COLO829 (cell line): ENCODE measurements at regions not wholly inside any gene's neighbourhood (a gene's known extent, or its start where the extent isn't known, plus 50 kb on each side); places are given as distances from the start of the nearest gene placed in this dataset.
A peak's percentile ranks its signal among the peaks of the same experiment; 100 is the strongest.

Source experiments
- DNase-seq: peaks from one replicate; pipeline ENCODE4 v3.0.0; 2012; ENCODE audit warnings: low spot score

- DNase-seq, result no peak
These were observed 536.0 kb upstream of the CDH2 start for GRCh38 chr18:28712796-28713425.

GRCh38 chr18:28712172-28712571 is 535.2 kb upstream of the CDH2 start:
- no peak for DNase-seq

- no peak for DNase-seq
These were observed 534.2 kb upstream of the CDH2 start for GRCh38 chr18:28711096-28711495.

DNA sequence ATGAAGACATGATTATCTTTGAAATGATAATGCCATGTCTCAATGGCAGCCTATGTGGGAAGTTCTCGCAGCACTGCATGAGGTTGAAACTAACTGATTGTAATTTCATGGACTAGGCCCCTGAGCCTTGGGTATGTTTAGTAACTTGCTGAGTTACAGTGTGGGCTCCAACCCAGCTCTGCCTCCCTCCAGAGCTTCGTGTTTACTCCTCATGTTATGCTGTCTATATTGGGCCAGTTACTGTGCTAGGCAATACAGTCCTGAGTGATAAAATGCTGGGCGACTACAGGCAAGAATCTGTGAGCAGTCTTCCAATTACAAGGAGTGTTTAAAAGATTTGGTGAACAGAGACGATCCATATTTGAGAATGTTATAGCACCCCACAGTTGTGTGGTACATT is 530.1 kb upstream of the CDH2 start:
- no peak for DNase-seq

- DNase-seq, result no peak
These were observed 529.5 kb upstream of the CDH2 start for GRCh38 chr18:28706397-28706796.

GRCh38 chr18:28705482-28705881 is 528.6 kb upstream of the CDH2 start:
- no peak for DNase-seq

- no peak for DNase-seq
These were observed 515.4 kb upstream of the CDH2 start for GRCh38 chr18:28692337-28692736.

DNA sequence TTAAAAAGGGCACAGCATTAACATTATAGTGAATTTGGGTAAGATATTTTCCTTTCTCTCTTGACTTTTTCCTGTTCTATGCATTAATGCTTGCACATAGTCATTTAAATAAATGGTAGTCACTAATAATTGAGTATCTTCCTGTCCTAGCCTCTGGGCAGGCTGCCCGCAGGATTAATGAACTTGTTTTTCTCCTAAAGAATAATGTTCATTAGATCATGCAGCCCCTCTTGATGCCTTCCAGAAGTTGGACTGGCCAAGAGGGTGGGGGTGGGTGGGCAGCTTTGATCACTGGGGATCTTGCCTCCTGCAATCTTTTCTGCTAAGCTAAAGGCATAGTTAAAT is 514.5 kb upstream of the CDH2 start:
- no peak for DNase-seq

- no peak for DNase-seq
These were observed 514.0 kb upstream of the CDH2 start for GRCh38 chr18:28690836-28691495.

- no peak for DNase-seq
These were observed 513.2 kb upstream of the CDH2 start for GRCh38 chr18:28690100-28690499.

- DNase-seq, result no peak
These were observed 512.7 kb upstream of the CDH2 start for GRCh38 chr18:28689588-28689987.

GRCh38 chr18:28684746-28685355 is 507.9 kb upstream of the CDH2 start:
- DNase-seq, result peak; percentile 56

- peak; percentile 16 for DNase-seq
These were observed 506.0 kb upstream of the CDH2 start for GRCh38 chr18:28682912-28683311.

DNA sequence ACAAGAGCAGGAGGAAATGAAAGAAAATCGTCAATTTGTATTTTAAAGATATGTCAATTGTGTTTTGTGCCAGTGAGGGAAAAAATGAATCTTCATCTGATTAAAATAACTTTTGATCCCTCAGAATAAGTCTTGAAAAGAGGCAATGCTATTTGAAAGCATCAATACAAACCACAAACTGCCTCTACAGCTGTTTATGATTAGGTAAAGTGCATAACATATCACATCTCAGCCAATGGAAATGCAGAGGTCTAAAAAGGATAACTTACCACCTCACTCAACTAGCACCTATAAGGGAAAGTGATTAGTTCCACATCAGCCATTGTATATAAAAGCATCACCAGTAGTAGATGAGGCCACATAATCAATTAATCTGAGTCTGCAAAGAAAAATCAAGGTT is 492.2 kb upstream of the CDH2 start:
- DNase-seq, result no peak

DNA sequence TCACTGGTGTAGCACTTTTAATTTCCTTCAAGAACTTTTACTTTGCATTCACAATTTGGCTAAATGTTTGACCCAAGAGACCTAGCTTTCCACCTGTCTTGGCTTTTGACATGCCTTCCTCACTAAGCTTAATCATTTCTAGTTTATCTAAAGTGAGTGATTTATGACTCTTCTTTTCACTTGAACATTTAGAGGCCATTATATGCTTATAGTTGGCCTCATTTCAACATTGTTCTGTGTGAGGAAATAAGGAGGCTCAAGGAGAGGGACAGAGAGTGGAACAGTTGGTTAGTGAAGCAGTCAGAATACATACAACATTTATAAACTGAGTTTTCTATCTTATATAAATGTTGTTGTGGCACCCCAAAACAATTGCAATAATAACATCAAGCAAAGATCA is 489.3 kb upstream of the CDH2 start:
- no peak for DNase-seq

GRCh38 chr18:28657961-28658360 is 481.0 kb upstream of the CDH2 start:
- peak; percentile 35 for DNase-seq

- no peak for DNase-seq
These were observed 475.7 kb upstream of the CDH2 start for GRCh38 chr18:28652654-28653053.

- no peak for DNase-seq
These were observed 474.4 kb upstream of the CDH2 start for GRCh38 chr18:28651298-28651697.

DNA sequence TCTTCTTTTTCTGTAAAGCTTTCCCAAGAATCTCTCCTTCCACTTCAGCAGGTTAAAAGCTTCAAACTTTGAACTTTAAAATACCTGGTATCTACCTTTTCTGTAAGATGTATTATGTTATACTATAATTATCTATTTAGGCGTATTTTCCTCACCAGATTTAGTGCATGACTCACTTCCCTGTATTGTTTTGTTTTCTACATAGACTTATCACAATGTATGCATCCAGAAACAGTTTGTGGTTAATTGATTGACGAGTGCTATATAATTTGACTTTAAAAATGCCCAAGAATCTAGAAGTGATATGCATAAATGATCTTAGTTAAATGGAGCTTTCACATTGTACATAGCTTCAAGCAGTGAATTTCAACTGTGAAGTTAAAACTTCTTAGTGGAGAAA is 473.9 kb upstream of the CDH2 start:
- no peak for DNase-seq

DNA sequence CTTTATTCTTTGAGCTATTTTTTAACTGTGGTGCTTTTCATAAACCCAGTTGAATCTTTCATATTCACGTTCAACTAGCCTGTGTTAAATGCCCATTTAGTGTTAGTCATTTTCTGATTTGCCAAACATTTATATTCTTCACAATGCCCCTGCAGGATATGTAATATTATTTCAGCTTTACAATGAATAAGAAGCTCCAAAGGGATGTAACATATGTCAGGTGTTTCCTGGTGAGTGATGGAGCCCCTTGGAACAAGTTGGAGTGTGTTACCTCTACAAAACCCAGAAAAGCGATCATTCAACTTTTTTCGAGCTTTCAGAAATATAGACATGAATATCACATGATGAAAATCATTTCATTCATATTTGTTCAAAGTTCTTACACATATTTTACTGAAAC is 471.0 kb upstream of the CDH2 start:
- no peak for DNase-seq

DNA sequence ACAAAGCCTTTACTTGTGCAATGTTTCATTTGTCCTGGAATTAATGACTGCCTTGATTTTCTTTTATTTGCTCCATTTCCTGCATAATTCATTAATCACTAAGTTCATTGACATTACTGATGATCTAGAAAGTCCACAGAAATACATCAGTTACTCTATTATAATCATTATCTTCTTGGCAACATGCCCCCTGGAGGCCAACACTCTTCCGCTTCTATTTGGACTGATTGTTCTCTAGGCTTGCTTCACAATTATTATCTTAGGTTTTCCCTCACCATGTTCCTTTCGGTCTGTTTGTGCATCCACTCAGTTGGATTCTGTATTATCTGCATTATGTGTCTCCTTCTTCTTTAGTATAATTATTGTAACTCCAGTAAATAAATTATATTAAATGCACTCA is 461.0 kb upstream of the CDH2 start:
- DNase-seq, result no peak

DNA sequence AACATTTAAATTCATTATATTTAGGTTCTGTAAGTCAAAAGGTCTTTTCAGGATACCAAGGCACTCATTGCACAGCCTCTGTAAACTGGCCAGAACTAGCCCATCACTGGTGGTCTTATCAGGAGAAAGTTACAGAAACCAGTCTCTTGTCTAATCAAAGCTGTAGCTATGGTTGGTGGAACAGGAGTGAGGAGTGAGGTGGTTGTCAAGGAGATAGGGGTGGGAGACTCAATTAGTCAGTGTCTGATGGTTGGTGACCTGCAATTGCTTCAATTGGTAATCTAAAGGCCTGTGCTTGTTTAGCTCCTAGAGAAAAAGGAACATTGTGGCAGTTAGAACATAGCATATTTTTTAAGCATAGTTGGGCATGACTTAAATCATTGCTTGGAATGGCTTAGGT is 458.6 kb upstream of the CDH2 start:
- no peak for DNase-seq

- DNase-seq, result no peak
These were observed 449.8 kb upstream of the CDH2 start for GRCh38 chr18:28626756-28627155.

DNA sequence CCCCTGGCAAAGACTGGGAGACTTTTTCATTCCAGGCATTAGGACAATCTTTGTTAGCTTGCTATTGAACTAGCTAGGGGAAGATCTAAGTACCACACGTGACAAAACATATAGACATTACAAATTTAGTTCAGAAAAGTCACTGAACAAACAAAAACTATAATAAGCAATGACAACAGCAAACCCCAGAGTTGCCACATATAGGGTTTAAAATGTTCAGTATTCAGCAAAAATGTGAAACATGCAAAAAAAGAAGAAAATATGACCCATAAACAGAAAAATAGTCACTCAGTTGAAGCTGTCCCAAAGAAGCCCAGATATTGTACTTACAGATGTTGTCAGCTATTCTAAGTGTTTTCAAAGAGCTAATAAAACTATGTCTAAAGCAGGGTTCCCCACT is 431.1 kb upstream of the CDH2 start:
- DNase-seq, result no peak
